GM12891 (cell line): ENCODE measurements at regions not wholly inside any gene's neighbourhood (a gene's known extent, or its start where the extent isn't known, plus 50 kb on each side); places are given as distances from the start of the nearest gene placed in this dataset.

Experiments used
- DNase-seq: peaks from one replicate; pipeline ENCODE4 v3.0.0; 2011; ENCODE audit warnings: low spot score; ENCODE audit not compliant: insufficient read length
- FAIRE-seq: peaks from 2 replicates; lab custom pipeline; 2011; peaks lifted over from hg19 to GRCh38; lab: Jason Lieb, UNC
- PAX5 ChIP-seq: IDR thresholded peaks from 2 replicates; pipeline ENCODE4 v1.6.1; 2011; ENCODE audit warnings: low read length, moderate library complexity, mild to moderate bottlenecking; ENCODE audit not compliant: insufficient read depth, severe bottlenecking
- POLR2A ChIP-seq: IDR thresholded peaks from 2 replicates; pipeline ENCODE4 v1.6.1; 2011; ENCODE audit warnings: low read depth, low read length, control low read depth
- POLR2AphosphoS5 ChIP-seq: IDR thresholded peaks from 2 replicates; pipeline ENCODE4 v1.6.1; 2011; ENCODE audit warnings: low read depth, low read length, control low read depth
- POU2F2 ChIP-seq: IDR thresholded peaks from 2 replicates; pipeline ENCODE4 v1.6.1; 2011; ENCODE audit warnings: low read depth, mild to moderate bottlenecking, control low read depth, low read length, moderate library complexity
- SPI1 ChIP-seq: IDR thresholded peaks from 2 replicates; pipeline ENCODE4 v1.6.1; 2011; ENCODE audit warnings: low read depth, low read length, control low read depth
- TAF1 ChIP-seq: IDR thresholded peaks from 2 replicates; pipeline ENCODE4 v1.6.1; 2011; ENCODE audit warnings: low read depth, low read length, control low read depth

DNA sequence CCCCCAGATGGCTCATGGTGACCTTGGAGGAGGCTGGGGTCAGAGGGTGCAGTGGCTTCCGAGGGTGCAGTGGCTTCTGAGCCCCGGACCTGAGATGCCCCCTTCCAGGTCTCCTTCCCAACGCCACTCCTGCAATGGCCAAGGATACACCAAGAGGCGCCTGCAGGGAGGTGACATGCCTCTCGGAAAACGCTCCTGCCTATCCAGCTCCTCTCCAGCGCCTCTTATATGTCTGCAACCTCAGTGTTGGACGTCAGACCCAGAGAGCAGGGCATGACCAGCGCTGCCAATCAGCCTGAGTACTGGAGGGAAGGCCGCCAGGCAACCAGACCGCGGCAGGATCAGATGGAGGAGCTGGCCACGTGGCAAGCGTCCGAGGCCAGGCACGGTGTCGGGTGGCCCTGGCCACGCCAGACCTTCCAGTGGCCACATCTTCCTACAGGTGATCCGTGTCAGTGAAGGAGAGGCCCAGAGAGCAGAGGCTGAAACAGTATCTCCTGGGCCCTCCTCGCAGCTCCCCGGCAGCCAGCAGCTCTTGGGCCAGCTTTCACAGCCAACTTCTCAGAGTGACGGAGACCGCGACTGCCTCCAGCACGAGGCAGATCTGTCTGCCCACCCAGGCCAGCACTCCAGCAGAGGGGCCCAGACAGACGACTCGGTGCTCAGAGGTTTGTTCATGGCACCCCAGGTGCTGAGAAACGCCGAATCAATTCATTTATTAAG, 199.5 kb upstream of the SALL3 start:
- DNase-seq, result no peak
- no peak for FAIRE-seq
- no peak for TF ChIP-seq POLR2AphosphoS5
- no peak for TF ChIP-seq POLR2A
- TF ChIP-seq PAX5, result no peak
- no peak for TF ChIP-seq POU2F2
- no peak for TF ChIP-seq SPI1
- no peak for TF ChIP-seq TAF1

GRCh38 chr18:78780719-78781600, 198.7 kb upstream of the SALL3 start:
- FAIRE-seq, result no peak

GRCh38 chr18:78781601-78781960, 198.0 kb upstream of the SALL3 start:
- FAIRE-seq, result no peak
- no peak for TF ChIP-seq PAX5
- TF ChIP-seq POU2F2, result no peak
- no peak for TF ChIP-seq TAF1
- TF ChIP-seq POLR2AphosphoS5, result no peak
- TF ChIP-seq SPI1, result no peak
- no peak for TF ChIP-seq POLR2A
- DNase-seq, result no peak

More at GRCh38 chr18:78780719-78781600, 198.7 kb upstream of the SALL3 start:
- no peak for DNase-seq
- TF ChIP-seq PAX5, result no peak
- TF ChIP-seq POU2F2, result no peak
- no peak for TF ChIP-seq SPI1
- TF ChIP-seq POLR2AphosphoS5, result no peak
- TF ChIP-seq POLR2A, result no peak
- TF ChIP-seq TAF1, result no peak

DNA sequence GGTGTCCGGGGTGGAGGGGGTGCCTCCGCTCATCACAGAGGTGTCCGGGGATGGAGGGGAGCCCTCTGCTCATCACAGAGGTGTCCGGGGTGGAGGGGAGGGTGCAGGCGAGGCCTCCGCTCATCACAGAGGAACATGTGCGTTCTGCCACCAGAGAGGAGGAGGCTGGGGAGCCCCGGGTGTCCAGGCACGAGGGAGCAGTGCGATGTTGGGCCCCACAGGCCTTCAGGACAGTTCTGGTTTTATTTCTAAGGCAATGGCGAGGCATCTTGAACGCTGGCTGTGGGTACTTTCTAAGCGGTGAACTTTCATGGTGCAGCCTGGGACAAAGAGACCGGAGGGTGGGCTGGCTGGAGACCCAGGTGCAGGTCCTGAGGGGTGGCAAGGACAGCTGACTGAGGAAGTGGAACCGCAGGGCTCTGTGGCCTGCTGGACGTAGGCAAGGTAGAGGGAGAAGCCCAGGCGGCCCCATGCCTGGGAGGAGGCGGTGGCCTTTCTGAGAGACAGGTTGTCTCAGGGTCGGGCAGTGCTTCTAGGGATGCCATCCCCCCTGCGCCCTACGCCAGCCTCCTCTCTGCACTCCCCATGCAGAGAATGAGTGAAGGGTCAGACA, 196.6 kb upstream of the SALL3 start:
- no peak for TF ChIP-seq PAX5
- no peak for DNase-seq
- no peak for FAIRE-seq

DNA sequence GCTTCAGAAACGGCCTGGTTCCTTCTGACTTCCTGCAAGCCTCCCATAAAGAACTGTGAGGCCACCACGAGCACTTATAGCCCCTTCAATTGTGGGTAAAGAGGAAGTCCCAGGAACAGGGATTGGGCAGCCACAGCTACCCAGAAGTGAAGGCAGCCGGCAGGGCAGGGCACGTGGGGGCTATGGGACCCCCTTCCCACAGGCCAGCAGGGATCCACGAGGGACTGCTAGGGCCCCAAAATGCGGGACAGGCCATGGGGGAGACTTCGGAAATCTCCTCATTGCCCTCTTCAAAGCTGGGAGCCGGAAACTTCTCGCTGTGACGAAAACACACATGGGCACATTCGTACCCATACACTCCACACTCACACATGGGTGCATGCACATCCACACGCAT, 196.1 kb upstream of the SALL3 start:
- DNase-seq (no peak), FAIRE-seq (no peak)
- TF ChIP-seq PAX5, result no peak

DNA sequence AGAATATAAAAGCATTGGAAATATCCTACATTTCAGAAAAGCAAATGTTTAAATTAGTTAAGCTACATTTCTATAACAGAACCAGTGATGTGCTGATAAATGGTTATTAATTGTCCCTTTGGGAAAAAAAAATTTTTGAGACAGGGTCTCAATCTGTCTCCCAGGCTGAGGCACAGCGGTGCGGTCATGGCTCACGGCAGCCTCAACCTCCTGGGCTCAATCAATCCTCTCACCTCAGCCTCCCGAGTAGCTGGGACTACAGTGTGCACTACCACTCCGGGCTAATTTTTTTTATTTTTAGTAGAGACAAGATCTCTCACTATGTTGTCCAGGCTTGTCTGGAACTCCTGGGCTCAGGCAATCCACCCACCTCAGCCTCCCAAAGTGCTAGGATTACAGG, 194.8 kb upstream of the SALL3 start:
- TF ChIP-seq SPI1 (no peak), POLR2AphosphoS5 (no peak)
- FAIRE-seq (no peak), DNase-seq (no peak)

GRCh38 chr18:78785706-78786105, 193.9 kb upstream of the SALL3 start:
- no peak for DNase-seq
- no peak for TF ChIP-seq POLR2AphosphoS5
- no peak for TF ChIP-seq TAF1
- TF ChIP-seq SPI1, result no peak
- TF ChIP-seq POLR2A, result no peak
- no peak for FAIRE-seq

GRCh38 chr18:78786776-78787175, 192.8 kb upstream of the SALL3 start:
- FAIRE-seq, result no peak
- no peak for DNase-seq
- TF ChIP-seq POLR2AphosphoS5, result no peak
- TF ChIP-seq POU2F2, result no peak
- TF ChIP-seq SPI1, result no peak
- TF ChIP-seq POLR2A, result no peak
- no peak for TF ChIP-seq PAX5
- TF ChIP-seq TAF1, result no peak

DNA sequence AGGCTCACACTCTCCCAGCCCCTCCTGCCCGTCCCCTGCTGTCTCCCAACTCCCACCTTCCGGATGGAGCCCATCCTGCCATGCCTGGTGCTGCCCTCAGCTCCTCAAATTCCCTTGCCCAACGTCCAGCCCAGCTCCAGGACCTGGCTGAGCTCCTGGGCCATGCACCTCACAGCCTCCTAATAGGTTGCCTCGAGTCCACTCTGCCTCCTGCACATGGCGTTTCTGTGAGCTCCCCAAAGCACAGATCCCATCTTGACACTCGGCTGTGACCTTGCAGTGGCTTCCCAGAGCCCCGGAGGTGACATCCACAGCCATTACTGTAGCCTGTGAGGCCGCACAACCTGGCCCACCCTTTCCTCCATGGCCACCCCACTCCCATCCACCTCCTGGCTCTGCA, 191.9 kb upstream of the SALL3 start:
- FAIRE-seq (no peak), DNase-seq (no peak)
- TF ChIP-seq POU2F2, result no peak
- no peak for TF ChIP-seq TAF1
- no peak for TF ChIP-seq POLR2AphosphoS5
- no peak for TF ChIP-seq POLR2A
- no peak for TF ChIP-seq SPI1
- no peak for TF ChIP-seq PAX5

- no peak for TF ChIP-seq POLR2AphosphoS5
- no peak for TF ChIP-seq SPI1
- TF ChIP-seq TAF1, result no peak
- TF ChIP-seq POLR2A, result no peak
- no peak for TF ChIP-seq PAX5
- TF ChIP-seq POU2F2, result no peak
- DNase-seq, result no peak
- FAIRE-seq, result no peak
These were observed 191.5 kb upstream of the SALL3 start for GRCh38 chr18:78788161-78788560.
